Colon (tissue), 2 donors: ENCODE measurements at regions not wholly inside any gene's neighbourhood (a gene's known extent, or its start where the extent isn't known, plus 50 kb on each side); places are given as distances from the start of the nearest gene placed in this dataset.
"Not testable (repeated sequence)": the region's sequence is repeated elsewhere in the genome, so short reads cannot be mapped to it uniquely, and the experiment has no call there.

ENCODE experiments used
- FAIRE-seq: peaks from 2 replicates; lab custom pipeline; 2012; peaks lifted over from hg19 to GRCh38; lab: Jason Lieb, UNC
- donor health status: control.
- donor health status: control.

GRCh38 chr2:16721529-16721928, 55.9 kb upstream of the CYRIA start:
- FAIRE-seq, result not testable (repeated sequence)

GRCh38 chr2:16720737-16721136, 55.1 kb upstream of the CYRIA start:
- not testable (repeated sequence) for FAIRE-seq

- FAIRE-seq, result no peak
These were observed 53.8 kb upstream of the CYRIA start for GRCh38 chr2:16719485-16719808.

GRCh38 chr2:16718576-16719484, 53.2 kb upstream of the CYRIA start:
- no peak for FAIRE-seq

GRCh38 chr2:16717477-16717876, 51.8 kb upstream of the CYRIA start:
- FAIRE-seq, result no peak

- FAIRE-seq, result no peak
These were observed 51.3 kb upstream of the CYRIA start for GRCh38 chr2:16716944-16717343.

- FAIRE-seq, result no peak
These were observed 50.4 kb upstream of the CYRIA start for GRCh38 chr2:16716024-16716423.
